ENCODE measurements at regions not wholly inside any gene's neighbourhood (a gene's known extent, or its start where the extent isn't known, plus 50 kb on each side); places are given as distances from the start of the nearest gene placed in this dataset.

DNA sequence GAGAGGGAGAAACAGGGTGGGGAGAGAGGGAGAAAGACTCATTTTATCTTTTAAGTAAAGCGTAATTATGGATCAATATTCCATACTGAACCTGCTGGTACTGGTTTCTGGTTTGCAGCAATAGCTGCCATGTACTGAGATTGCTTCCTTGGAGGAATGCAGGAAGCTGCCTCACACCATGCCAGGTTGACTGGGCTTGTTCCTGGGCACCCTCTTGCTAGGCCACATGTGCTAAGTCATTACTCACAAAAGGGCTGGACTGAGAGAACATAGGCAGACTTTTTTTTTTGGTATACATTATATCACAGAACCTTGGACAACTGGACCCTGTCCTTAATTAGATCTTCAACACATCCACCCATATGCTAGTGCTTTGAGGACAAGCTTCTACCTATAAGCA, 193.4 kb downstream of the ZNF621 start:
- no peaks in the 10 kb centered on the region for H3K9me3 ChIP-seq (ENCODE audit: low read depth)

GRCh38 chr3:40718681-40719080, 193.9 kb downstream of the ZNF621 start:
- Histone ChIP-seq H3K27me3 (no peaks in the 10 kb centered on the region), H3K4me2 (no peak overlapping the region), H3K36me3 (replicated peaks; ENCODE audit: insufficient read depth, low read depth) (no peaks in the 10 kb centered on the region), H3K9me3 (ENCODE audit: low read depth) (no peaks in the 10 kb centered on the region), H3K27ac (no peak overlapping the region), H3K4me1 (ENCODE audit: insufficient read depth) (no peaks in the 10 kb centered on the region), H3K79me2 (no peaks in the 10 kb centered on the region), H4K20me1 (ENCODE audit: insufficient read depth, poor library complexity, severe bottlenecking) (no peaks in the 10 kb centered on the region), H3K9me2 (replicated peaks; ENCODE audit: insufficient read depth) (no peaks in the 10 kb centered on the region), H2AFZ (no peak overlapping the region), H3K4me3 (no peak overlapping the region)
- no peak for DNase-seq (ENCODE audit: low spot score)
- no peak for TF ChIP-seq EZH2 (IDR thresholded peaks at IDR 0.05; ENCODE audit: borderline replicate concordance)
- no peak for TF ChIP-seq EZH2phosphoT487 (IDR thresholded peaks at IDR 0.05; ENCODE audit: low read depth, severe bottlenecking, unreplicated experiment)
- no peak for TF ChIP-seq CTCF (IDR thresholded peaks at IDR 0.05; ENCODE audit: poor library complexity)
- WGBS (ENCODE audit: low lambda C conversion rate, missing lambda C conversion rate): 100% methylated on average over 1 of the region's 1 CpG

More for the DNA sequence above, 193.4 kb downstream of the ZNF621 start:
- Histone ChIP-seq H3K4me1 (ENCODE audit: insufficient read depth) (no peaks in the 10 kb centered on the region), H3K4me3 (no peak overlapping the region), H3K27ac (no peak overlapping the region), H4K20me1 (ENCODE audit: insufficient read depth, poor library complexity, severe bottlenecking) (no peaks in the 10 kb centered on the region), H3K4me2 (no peak overlapping the region), H3K36me3 (replicated peaks; ENCODE audit: insufficient read depth, low read depth) (no peaks in the 10 kb centered on the region), H2AFZ (no peak overlapping the region), H3K79me2 (no peaks in the 10 kb centered on the region), H3K27me3 (no peaks in the 10 kb centered on the region), H3K9me2 (replicated peaks; ENCODE audit: insufficient read depth) (no peaks in the 10 kb centered on the region)
- DNase-seq (ENCODE audit: low spot score): no peak
- TF ChIP-seq EZH2phosphoT487 (IDR thresholded peaks at IDR 0.05; ENCODE audit: low read depth, severe bottlenecking, unreplicated experiment) (no peak), EZH2 (IDR thresholded peaks at IDR 0.05; ENCODE audit: borderline replicate concordance) (no peak), CTCF (IDR thresholded peaks at IDR 0.05; ENCODE audit: poor library complexity) (no peak)
- 83% methylated on average over 1 of the region's 1 CpG for WGBS (ENCODE audit: low lambda C conversion rate, missing lambda C conversion rate)

DNA sequence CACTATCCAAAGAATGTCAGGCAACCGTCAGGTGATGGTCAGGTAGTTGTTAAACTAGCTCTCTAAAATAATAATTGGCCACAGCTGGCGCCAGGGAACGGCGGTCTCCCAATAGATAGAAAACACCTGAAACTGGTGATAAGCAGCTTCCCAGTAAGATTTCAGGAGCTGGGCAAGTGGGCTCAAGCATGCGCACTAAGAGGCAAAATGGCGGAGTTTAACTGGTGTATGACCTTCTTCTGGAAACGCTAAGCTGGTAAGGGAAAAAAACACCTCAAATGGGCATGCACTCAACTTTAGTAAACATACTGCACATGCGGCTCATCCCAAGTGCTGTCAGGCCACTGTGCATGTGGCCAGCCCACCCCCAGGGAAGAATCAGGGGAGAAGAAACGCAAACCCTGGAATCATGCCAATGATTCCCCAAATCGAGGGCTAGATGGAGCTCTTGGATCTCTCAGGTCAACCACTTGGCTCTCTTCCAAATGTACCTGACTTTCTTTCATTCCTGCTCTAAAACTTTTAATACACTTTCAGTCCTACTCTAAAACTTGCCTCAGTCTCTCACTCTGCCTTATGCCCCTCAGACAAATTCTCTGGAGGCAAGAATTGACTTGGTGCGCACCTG, 195.0 kb downstream of the ZNF621 start:
- WGBS (ENCODE audit: low lambda C conversion rate, missing lambda C conversion rate): 83% methylated on average over 11 of the region's 11 CpGs

More for the DNA sequence above, 195.0 kb downstream of the ZNF621 start:
- Histone ChIP-seq H2AFZ (no peak overlapping the region), H3K4me2 (no peak overlapping the region), H4K20me1 (ENCODE audit: insufficient read depth, poor library complexity, severe bottlenecking) (no peaks in the 10 kb centered on the region), H3K4me3 (no peak overlapping the region), H3K4me1 (ENCODE audit: insufficient read depth) (no peaks in the 10 kb centered on the region), H3K79me2 (no peaks in the 10 kb centered on the region), H3K9me3 (ENCODE audit: low read depth) (no peaks in the 10 kb centered on the region), H3K9me2 (replicated peaks; ENCODE audit: insufficient read depth) (no peaks in the 10 kb centered on the region), H3K36me3 (replicated peaks; ENCODE audit: insufficient read depth, low read depth) (no peaks in the 10 kb centered on the region), H3K27ac (no peak overlapping the region), H3K27me3 (no peaks in the 10 kb centered on the region)
- peak; percentile 80 for DNase-seq (ENCODE audit: low spot score)
- TF ChIP-seq EZH2 (IDR thresholded peaks at IDR 0.05; ENCODE audit: borderline replicate concordance): no peak
- TF ChIP-seq CTCF (IDR thresholded peaks at IDR 0.05; ENCODE audit: poor library complexity): peak; percentile 38

All from hepatocyte (in vitro differentiated cells).